GM12892 (cell line): ENCODE measurements at regions not wholly inside any gene's neighbourhood (a gene's known extent, or its start where the extent isn't known, plus 50 kb on each side); places are given as distances from the start of the nearest gene placed in this dataset.

Experiments
- POLR2A ChIP-seq: IDR thresholded peaks from 2 replicates; pipeline ENCODE4 v1.6.1; 2011; ENCODE audit warnings: low read depth, low read length, control low read depth
- POLR2AphosphoS5 ChIP-seq: IDR thresholded peaks from 2 replicates; pipeline ENCODE4 v1.6.1; 2011; ENCODE audit warnings: low read depth, low read length, control low read depth
- TAF1 ChIP-seq: IDR thresholded peaks from 2 replicates; pipeline ENCODE4 v1.6.1; 2011; ENCODE audit warnings: low read depth, mild to moderate bottlenecking, control low read depth, low read length, borderline replicate concordance

DNA sequence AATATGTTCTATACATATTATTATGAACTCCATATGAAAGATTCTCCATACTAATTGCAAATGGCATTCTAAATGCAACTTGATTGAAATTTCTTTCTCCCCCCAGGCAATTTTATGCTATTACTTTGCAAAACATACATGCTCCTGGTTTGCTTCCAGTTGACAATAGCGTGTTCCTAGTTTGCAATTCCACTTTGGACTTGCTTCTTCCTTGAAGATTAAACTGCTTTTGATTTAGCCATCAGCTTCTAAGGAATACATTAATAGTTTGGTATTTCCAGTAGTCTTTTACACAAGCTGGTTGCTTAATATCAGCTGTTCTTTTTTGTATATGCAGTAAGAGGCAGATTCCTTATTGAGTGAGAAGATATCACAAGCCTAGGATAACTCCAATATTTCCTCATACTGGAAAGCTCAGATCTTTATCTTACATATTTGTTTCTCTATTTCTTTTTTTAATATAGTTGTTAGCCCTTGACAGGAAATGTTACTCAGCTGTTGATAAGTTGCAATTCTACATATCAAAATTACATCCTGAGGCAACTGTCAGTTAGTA, 1941.7 kb upstream of the LRRTM1 start:
- TF ChIP-seq POLR2A (no peak), POLR2AphosphoS5 (no peak), TAF1 (no peak)
